ENCODE measurements at regions not wholly inside any gene's neighbourhood (a gene's known extent, or its start where the extent isn't known, plus 50 kb on each side); places are given as distances from the start of the nearest gene placed in this dataset.

GRCh38 chr10:130471486-130471885 lies 335.3 kb downstream of the GLRX3 start:
- peaks cover 17% of the 10 kb centered on the region for H3K9me3 ChIP-seq
- DNase-seq, result no peak
- no peak for TF ChIP-seq CTCF (IDR thresholded peaks at IDR 0.05)
- H3K4me1 ChIP-seq (ENCODE audit: low read depth), result no peaks in the 10 kb centered on the region
- no peak for ATAC-seq
- intact Hi-C loops (cut with DNase I, micrococcal nuclease), result no loop called here
- H3K4me3 ChIP-seq, result no peak overlapping the region
- H3K36me3 ChIP-seq (ENCODE audit: low read depth), result no peaks in the 10 kb centered on the region

GRCh38 chr10:130472236-130472635 lies 336.0 kb downstream of the GLRX3 start:
- ATAC-seq (no peak), DNase-seq (no peak)
- TF ChIP-seq CTCF (IDR thresholded peaks at IDR 0.05), result no peak
- intact Hi-C loops (cut with DNase I, micrococcal nuclease), result no loop called here
- no peaks in the 10 kb centered on the region for H3K4me1 ChIP-seq (ENCODE audit: low read depth)
- H3K9me3 ChIP-seq, result peaks cover 11% of the 10 kb centered on the region
- H3K36me3 ChIP-seq (ENCODE audit: low read depth), result no peaks in the 10 kb centered on the region
- H3K4me3 ChIP-seq, result no peak overlapping the region

DNA sequence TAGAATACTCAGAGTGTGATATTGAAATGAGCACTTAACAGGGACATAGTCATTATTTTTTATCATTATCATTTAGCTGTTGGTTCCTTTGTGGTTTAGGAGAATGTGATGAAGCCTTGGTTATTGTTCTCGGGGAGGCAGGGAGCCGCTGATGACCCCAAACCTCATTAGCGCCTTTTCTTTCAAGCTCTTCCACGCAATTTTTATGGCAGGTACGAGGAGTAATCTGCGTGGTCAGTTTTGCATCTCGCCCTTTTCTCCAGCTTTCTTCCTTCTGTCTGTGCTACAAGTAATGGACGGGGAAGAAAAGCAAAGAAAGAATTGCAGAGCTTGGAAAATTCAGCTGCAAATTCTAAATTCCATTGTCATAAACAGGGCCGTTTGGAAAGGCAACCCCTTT lies 338.4 kb downstream of the GLRX3 start:
- H3K4me1 ChIP-seq (ENCODE audit: low read depth), result no peaks in the 10 kb centered on the region
- ATAC-seq (no peak), DNase-seq (no peak)
- H3K4me3 ChIP-seq, result no peak overlapping the region
- peaks cover 5% of the 10 kb centered on the region for H3K9me3 ChIP-seq
- TF ChIP-seq CTCF (IDR thresholded peaks at IDR 0.05), result no peak
- intact Hi-C loops (cut with DNase I, micrococcal nuclease), result no loop called here
- no peaks in the 10 kb centered on the region for H3K36me3 ChIP-seq (ENCODE audit: low read depth)

DNA sequence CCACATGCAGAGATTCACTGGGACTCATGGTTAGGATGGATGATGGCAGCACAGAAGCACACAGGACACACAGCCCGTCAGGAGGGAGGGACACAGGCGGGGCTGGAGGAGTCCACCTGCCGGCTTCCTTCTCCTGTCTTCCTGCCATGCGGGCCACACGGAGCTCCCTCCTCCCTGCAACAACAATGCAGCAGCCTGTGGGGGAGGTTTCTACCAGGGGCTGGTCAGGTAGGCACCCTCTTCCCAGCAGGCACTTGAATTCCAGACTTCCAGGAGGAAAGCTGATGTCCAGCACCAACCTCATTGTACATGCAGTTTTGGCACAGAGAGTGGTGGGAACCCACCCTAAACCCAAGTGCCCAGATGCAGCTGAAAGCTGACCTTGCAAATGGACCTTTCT lies 341.2 kb downstream of the GLRX3 start:
- no peak overlapping the region for H3K4me3 ChIP-seq

GRCh38 chr10:130479146-130479545 lies 343.0 kb downstream of the GLRX3 start:
- ATAC-seq (no peak), DNase-seq (no peak)
- Histone ChIP-seq H3K4me3 (no peak overlapping the region), H3K9me3 (peaks cover 3% of the 10 kb centered on the region), H3K36me3 (ENCODE audit: low read depth) (no peaks in the 10 kb centered on the region), H3K4me1 (ENCODE audit: low read depth) (no peaks in the 10 kb centered on the region)
- intact Hi-C loops (cut with DNase I, micrococcal nuclease), result no loop called here
- no peak for TF ChIP-seq CTCF (IDR thresholded peaks at IDR 0.05)

More for the DNA sequence above, 341.2 kb downstream of the GLRX3 start:
- TF ChIP-seq CTCF (IDR thresholded peaks at IDR 0.05), result no peak
- no peak for DNase-seq
- Histone ChIP-seq H3K36me3 (ENCODE audit: low read depth) (no peaks in the 10 kb centered on the region), H3K4me1 (ENCODE audit: low read depth) (no peaks in the 10 kb centered on the region), H3K9me3 (peaks cover 3% of the 10 kb centered on the region)
- no peak for ATAC-seq
- intact Hi-C loops (cut with DNase I, micrococcal nuclease), result no loop called here

- H3K4me3 ChIP-seq, result no peak overlapping the region
- intact Hi-C loops (cut with DNase I, micrococcal nuclease), result no loop called here
- H3K36me3 ChIP-seq (ENCODE audit: low read depth), result no peaks in the 10 kb centered on the region
- H3K9me3 ChIP-seq, result peaks cover 3% of the 10 kb centered on the region
- DNase-seq (no peak), ATAC-seq (no peak)
- no peaks in the 10 kb centered on the region for H3K4me1 ChIP-seq (ENCODE audit: low read depth)
- TF ChIP-seq CTCF (IDR thresholded peaks at IDR 0.05), result no peak
Measured at GRCh38 chr10:130479926-130480325, 343.7 kb downstream of the GLRX3 start.
